ENCODE measurements at regions not wholly inside any gene's neighbourhood (a gene's known extent, or its start where the extent isn't known, plus 50 kb on each side); places are given as distances from the start of the nearest gene placed in this dataset.

GRCh38 chr14:25522116-25522515, 472.2 kb upstream of the STXBP6 start:
- TF ChIP-seq, protein P1, sequence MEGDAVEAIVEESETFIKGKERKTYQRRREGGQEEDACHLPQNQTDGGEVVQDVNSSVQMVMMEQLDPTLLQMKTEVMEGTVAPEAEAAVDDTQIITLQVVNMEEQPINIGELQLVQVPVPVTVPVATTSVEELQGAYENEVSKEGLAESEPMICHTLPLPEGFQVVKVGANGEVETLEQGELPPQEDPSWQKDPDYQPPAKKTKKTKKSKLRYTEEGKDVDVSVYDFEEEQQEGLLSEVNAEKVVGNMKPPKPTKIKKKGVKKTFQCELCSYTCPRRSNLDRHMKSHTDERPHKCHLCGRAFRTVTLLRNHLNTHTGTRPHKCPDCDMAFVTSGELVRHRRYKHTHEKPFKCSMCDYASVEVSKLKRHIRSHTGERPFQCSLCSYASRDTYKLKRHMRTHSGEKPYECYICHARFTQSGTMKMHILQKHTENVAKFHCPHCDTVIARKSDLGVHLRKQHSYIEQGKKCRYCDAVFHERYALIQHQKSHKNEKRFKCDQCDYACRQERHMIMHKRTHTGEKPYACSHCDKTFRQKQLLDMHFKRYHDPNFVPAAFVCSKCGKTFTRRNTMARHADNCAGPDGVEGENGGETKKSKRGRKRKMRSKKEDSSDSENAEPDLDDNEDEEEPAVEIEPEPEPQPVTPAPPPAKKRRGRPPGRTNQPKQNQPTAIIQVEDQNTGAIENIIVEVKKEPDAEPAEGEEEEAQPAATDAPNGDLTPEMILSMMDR (conservative IDR thresholded peaks at IDR 0.05 in 1 of 2, IDR thresholded peaks at IDR 0.05 in 1 of 2; ENCODE audit: extremely low read depth in 1 of 2, insufficient read depth in 1 of 2, low read depth in 1 of 2, low read length in 2 of 2): no peak
- TF ChIP-seq EZH2 (IDR thresholded peaks at IDR 0.05; ENCODE audit: borderline replicate concordance, low read length): no peak
